SK-N-SH (cell line): ENCODE measurements at regions not wholly inside any gene's neighbourhood (a gene's known extent, or its start where the extent isn't known, plus 50 kb on each side); places are given as distances from the start of the nearest gene placed in this dataset.

Experiments
- CTCF ChIA-PET: fragments of 300-600, 350-600 bp; formaldehyde crosslinking; extraction: SDS; loops from one replicate; lab custom pipeline; 2021; lab: Yijun Ruan, JAX
- POLR2A ChIA-PET: fragments of 350-600 bp; sonication (Branson Sonifier 250); formaldehyde crosslinking; extraction: SDS; loops from one replicate; lab custom pipeline; 2020; ENCODE audit warnings: antibody characterized with exemption, inconsistent platforms; lab: Yijun Ruan, JAX
- DNase-seq: peaks from one replicate; pipeline ENCODE4 v3.0.0; 2012
- H2AFZ ChIP-seq: fragments of 200-600 bp; sonication (generic); 2 replicates; pipeline ENCODE4 v1.8.1; 2016; ENCODE audit warnings: antibody characterized with exemption, mild to moderate bottlenecking, low read depth
- H3F3A ChIP-seq: fragments of 200-600 bp; sonication (generic); replicated peaks from 2 replicates; pipeline ENCODE3; 2016; ENCODE audit warnings: antibody characterized with exemption, mild to moderate bottlenecking; ENCODE audit not compliant: insufficient read depth
- H3K27ac ChIP-seq, 2 experiments: fragments of 200-500 bp in 1 of 2; fragments of 200-600 bp in 1 of 2; sonication (Bioruptor generic) in 1 of 2; sonication (generic), shearing (Covaris generic) in 1 of 2; 2 replicates each; pipeline versions ENCODE4 v1.5.1 to v1.6.1; 2014 to 2016; ENCODE audit warnings: low read depth in 2 of 2, inconsistent platforms in 1 of 2, low read length in 1 of 2, mild to moderate bottlenecking in 1 of 2, mixed read lengths in 1 of 2
- H3K27me3 ChIP-seq: fragments of 200-600 bp; sonication (generic), shearing (Covaris generic); 2 replicates; pipeline ENCODE4 v1.6.1; 2016; ENCODE audit warnings: mixed run types; ENCODE audit not compliant: insufficient read depth
- H3K36me3 ChIP-seq, 2 experiments: fragments of 200-500 bp in 1 of 2; fragments of 200-600 bp in 1 of 2; sonication (Bioruptor generic) in 1 of 2; sonication (generic) in 1 of 2; replicated peaks in 1 of 2; 2 replicates each; pipeline versions ENCODE3 to v1.5.1; 2014 to 2016; ENCODE audit warnings: low read length in 1 of 2, mild to moderate bottlenecking in 1 of 2; ENCODE audit not compliant: insufficient read depth in 2 of 2, control insufficient read depth in 1 of 2
- H3K4me1 ChIP-seq, 2 experiments: fragments of 200-500 bp in 1 of 2; fragments of 200-600 bp in 1 of 2; sonication (Bioruptor generic) in 1 of 2; sonication (generic), shearing (Covaris generic) in 1 of 2; 2 replicates each; pipeline versions ENCODE4 v1.5.1 to v1.6.1; 2014 to 2016; ENCODE audit warnings: low read depth in 1 of 2, low read length in 1 of 2, mixed run types in 1 of 2; ENCODE audit not compliant: insufficient read depth in 2 of 2, control insufficient read depth in 1 of 2
- H3K4me2 ChIP-seq: fragments of 200-600 bp; sonication (generic), shearing (Covaris generic); 2 replicates; pipeline ENCODE4 v1.6.1; 2017; ENCODE audit warnings: mixed run types
- H3K4me3 ChIP-seq, 2 experiments: fragments of 200-500 bp in 1 of 2; fragments of 200-600 bp in 1 of 2; sonication (Bioruptor generic) in 1 of 2; sonication (generic), shearing (Covaris generic) in 1 of 2; 2 replicates each; pipeline versions ENCODE4 v1.5.1 to v1.8.1; 2014 to 2016; ENCODE audit warnings: low read depth in 2 of 2, inconsistent platforms in 1 of 2, low read length in 1 of 2, mild to moderate bottlenecking in 1 of 2, mixed read lengths in 1 of 2, moderate library complexity in 1 of 2
- H3K79me2 ChIP-seq: fragments of 200-600 bp; sonication (generic); 2 replicates; pipeline ENCODE4 v1.8.1; 2017; ENCODE audit warnings: mild to moderate bottlenecking; ENCODE audit not compliant: insufficient read depth
- H3K9ac ChIP-seq: fragments of 200-600 bp; sonication (generic); 2 replicates; pipeline ENCODE4 v1.6.1; 2017; ENCODE audit warnings: mixed run types
- H3K9me2 ChIP-seq: fragments of 200-600 bp; sonication (generic); 2 replicates; pipeline ENCODE4 v1.6.1; 2017; ENCODE audit warnings: mixed run types
- H3K9me3 ChIP-seq: fragments of 200-600 bp; sonication (generic); 2 replicates; pipeline ENCODE4 v1.6.1; 2017; ENCODE audit warnings: mixed run types, mild to moderate bottlenecking, moderate library complexity
- H4K20me1 ChIP-seq: fragments of 200-600 bp; sonication (generic); 2 replicates; pipeline ENCODE4 v1.6.1; 2017; ENCODE audit warnings: mild to moderate bottlenecking, mixed run types; ENCODE audit not compliant: insufficient read depth
- CHD2 ChIP-seq: fragments of 150-350 bp; IDR thresholded peaks from 2 replicates; pipeline ENCODE4 v1.6.1; 2018; ENCODE audit warnings: low read length; ENCODE audit not compliant: partially characterized antibody
- EZH2phosphoT487 ChIP-seq: fragments of 200-600 bp; sonication (generic); IDR thresholded peaks from 2 replicates; pipeline ENCODE4 v1.6.1; 2017; ENCODE audit warnings: low read depth, mixed run types, mild to moderate bottlenecking, antibody characterized with exemption, moderate library complexity, borderline replicate concordance
- FOSL2 ChIP-seq: IDR thresholded peaks from 2 replicates; pipeline ENCODE4 v1.4.0; 2012; ENCODE audit warnings: low read depth, mild to moderate bottlenecking, moderate library complexity, borderline replicate concordance
- FOXJ3 ChIP-seq: sonication (generic); formaldehyde crosslinking; IDR thresholded peaks from 2 replicates; pipeline ENCODE4 v1.5.1; 2020; ENCODE audit warnings: mild to moderate bottlenecking, missing genetic modification reagents
- GABPA ChIP-seq: IDR thresholded peaks from 2 replicates; pipeline ENCODE4 v1.4.0; 2012; ENCODE audit warnings: low read depth, mild to moderate bottlenecking
- GATA2 ChIP-seq: sonication (generic); formaldehyde crosslinking; IDR thresholded peaks from 2 replicates; pipeline ENCODE4 v1.5.0; 2020; ENCODE audit warnings: mild to moderate bottlenecking, missing genetic modification reagents
- IRF3 ChIP-seq: fragments of 150-350 bp; IDR thresholded peaks from 2 replicates; pipeline ENCODE4 v1.6.1; 2016; ENCODE audit warnings: mild to moderate bottlenecking, low read depth, low read length
- JUND ChIP-seq: IDR thresholded peaks from 2 replicates; pipeline ENCODE4 v1.4.0; 2012
- MEF2A ChIP-seq: IDR thresholded peaks from 2 replicates; pipeline ENCODE4 v1.4.0; 2012; ENCODE audit warnings: low read depth, borderline replicate concordance
- MXI1 ChIP-seq: IDR thresholded peaks from 2 replicates; pipeline ENCODE4 v1.6.1; 2012; ENCODE audit warnings: mild to moderate bottlenecking, low read depth, low read length, improper control_type of control experiment
- NFIC ChIP-seq: IDR thresholded peaks from 2 replicates; pipeline ENCODE4 v1.4.0; 2012; ENCODE audit warnings: borderline replicate concordance
- NRF1 ChIP-seq: IDR thresholded peaks from 2 replicates; pipeline ENCODE4 v1.6.1; 2012; ENCODE audit warnings: low read depth, mild to moderate bottlenecking, low read length
- POLR2AphosphoS5 ChIP-seq: IDR thresholded peaks from 2 replicates; pipeline ENCODE4 v1.6.1; 2012; ENCODE audit warnings: low read depth, low read length
- RAD21 ChIP-seq: IDR thresholded peaks from 2 replicates; pipeline ENCODE4 v1.6.1; 2012; ENCODE audit warnings: mild to moderate bottlenecking, low read length
- RXRA ChIP-seq: IDR thresholded peaks from 2 replicates; pipeline ENCODE4 v1.4.0; 2012; ENCODE audit warnings: low read depth, mild to moderate bottlenecking, borderline replicate concordance
- SIN3A ChIP-seq: IDR thresholded peaks from 2 replicates; pipeline ENCODE4 v1.6.1; 2012; ENCODE audit warnings: low read depth, mild to moderate bottlenecking, low read length, moderate library complexity, borderline replicate concordance
- SMC3 ChIP-seq: IDR thresholded peaks from 2 replicates; pipeline ENCODE4 v1.6.1; 2012; ENCODE audit warnings: low read depth, low read length, improper control_type of control experiment
- TCF12 ChIP-seq: IDR thresholded peaks from 2 replicates; pipeline ENCODE4 v1.4.0; 2012
- YY1 ChIP-seq: IDR thresholded peaks from 2 replicates; pipeline ENCODE4 v1.4.0; 2012; ENCODE audit warnings: low read depth, mild to moderate bottlenecking
- WGBS: methylation state at CpG from one replicate; pipeline ENCODE4 v1.1.6; 2017; ENCODE audit warnings: low lambda C conversion rate; 5-methylcytosine and 5-hydroxymethylcytosine counted together

- TF ChIP-seq GABPA (no peak), GATA2 (CRISPR knock-in tag) (no peak), MEF2A (no peak), MXI1 (no peak), FOXJ3 (CRISPR knock-in tag) (no peak), POLR2AphosphoS5 (no peak)
Observed at GRCh38 chr2:42895134-42895790, 102.9 kb upstream of the HAAO start (continued).

GRCh38 chr2:42893047-42893758, 100.8 kb upstream of the HAAO start:
- H3K79me2 ChIP-seq, result no peaks in the 10 kb centered on the region
- CTCF ChIA-PET, result interaction anchor here (1.3 kb wide), 1 partner anchor 336 kb away, joined by 3 read pairs; no protein-coding TSS in a partner anchor
- WGBS, result 83% methylated on average over 5 of the region's 5 CpGs

GRCh38 chr2:42890791-42891355, 98.5 kb upstream of the HAAO start:
- Histone ChIP-seq H3K4me3 (no peak overlapping the region), H3K4me1 (no peaks in the 10 kb centered on the region; a peak in 2 of 4 replicates), H3K9ac (no peak overlapping the region), H3K27me3 (no peaks in the 10 kb centered on the region), H3K9me2 (no peaks in the 10 kb centered on the region), H2AFZ (no peak overlapping the region), H3K36me3 (no peaks in the 10 kb centered on the region), H4K20me1 (no peaks in the 10 kb centered on the region), H3K4me2 (no peak overlapping the region), H3F3A (no peaks in the 10 kb centered on the region), H3K79me2 (no peaks in the 10 kb centered on the region), H3K27ac (no peak overlapping the region), H3K9me3 (no peaks in the 10 kb centered on the region)
- DNase-seq, result no peak
- WGBS, result 92% methylated on average over 9 of the region's 9 CpGs
- ChIA-PET CTCF (interaction anchor here (0.7 to 2.3 kb wide), 7 partner anchors 9 to 686 kb away, joined by 3 to 6 read pairs (median 3); no protein-coding TSS in a partner anchor), POLR2A (no interaction called here)
- TF ChIP-seq NFIC (no peak), SIN3A (no peak), CHD2 (no peak), RAD21 (no peak), TCF12 (no peak), EZH2phosphoT487 (no peak), IRF3 (no peak), JUND (no peak), YY1 (no peak), RXRA (no peak), FOSL2 (no peak), NRF1 (no peak)

More at GRCh38 chr2:42893047-42893758, 100.8 kb upstream of the HAAO start:
- Histone ChIP-seq H3K4me2 (no peak overlapping the region), H3K9me2 (no peaks in the 10 kb centered on the region), H4K20me1 (no peaks in the 10 kb centered on the region), H3K9me3 (no peaks in the 10 kb centered on the region), H3K4me1 (no peaks in the 10 kb centered on the region; a peak in 2 of 4 replicates), H3K36me3 (no peaks in the 10 kb centered on the region), H3K9ac (no peak overlapping the region), H2AFZ (no peak overlapping the region), H3K27me3 (no peaks in the 10 kb centered on the region), H3K4me3 (no peak overlapping the region), H3F3A (peaks cover 4% of the 10 kb centered on the region), H3K27ac (no peak overlapping the region)
- POLR2A ChIA-PET, result no interaction called here
- DNase-seq, result no peak
- TF ChIP-seq SMC3 (no peak), EZH2phosphoT487 (no peak), RAD21 (no peak), RXRA (no peak), FOSL2 (no peak)
